WI38 (cell line): ENCODE measurements at regions not wholly inside any gene's neighbourhood (a gene's known extent, or its start where the extent isn't known, plus 50 kb on each side); places are given as distances from the start of the nearest gene placed in this dataset.

Experiments used
- H3K4me3 ChIP-seq: 2 replicates; pipeline ENCODE4 v1.5.1; 2011; ENCODE audit warnings: low read depth, mild to moderate bottlenecking, control low read depth, low read length
- TF ChIP-seq, protein P1 (sequence below): IDR thresholded peaks from 2 replicates; pipeline ENCODE4 v1.5.1; 2012; ENCODE audit warnings: low read depth, mild to moderate bottlenecking, control low read depth, low read length

DNA sequence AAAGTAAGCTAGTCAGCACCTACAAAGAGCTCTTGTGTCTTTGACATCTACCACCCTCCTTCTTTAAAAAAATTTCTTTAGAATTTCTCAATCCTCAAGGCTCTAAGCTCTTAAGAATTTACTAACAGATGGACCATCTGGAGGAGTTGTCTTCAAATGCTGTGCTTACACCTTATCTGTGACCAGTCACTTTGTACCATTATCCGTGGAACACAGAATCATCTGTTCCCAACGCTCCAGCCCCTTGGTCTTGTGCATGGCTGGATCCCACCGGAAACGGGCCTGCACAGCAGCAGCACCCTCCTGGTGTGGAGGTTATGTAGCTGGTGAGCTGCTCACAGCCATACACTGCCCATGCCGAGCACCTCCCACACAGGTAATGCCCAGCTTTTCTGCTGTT is 89.0 kb downstream of the TBX19 start:
- no peak overlapping the region for H3K4me3 ChIP-seq
- TF ChIP-seq, protein P1, sequence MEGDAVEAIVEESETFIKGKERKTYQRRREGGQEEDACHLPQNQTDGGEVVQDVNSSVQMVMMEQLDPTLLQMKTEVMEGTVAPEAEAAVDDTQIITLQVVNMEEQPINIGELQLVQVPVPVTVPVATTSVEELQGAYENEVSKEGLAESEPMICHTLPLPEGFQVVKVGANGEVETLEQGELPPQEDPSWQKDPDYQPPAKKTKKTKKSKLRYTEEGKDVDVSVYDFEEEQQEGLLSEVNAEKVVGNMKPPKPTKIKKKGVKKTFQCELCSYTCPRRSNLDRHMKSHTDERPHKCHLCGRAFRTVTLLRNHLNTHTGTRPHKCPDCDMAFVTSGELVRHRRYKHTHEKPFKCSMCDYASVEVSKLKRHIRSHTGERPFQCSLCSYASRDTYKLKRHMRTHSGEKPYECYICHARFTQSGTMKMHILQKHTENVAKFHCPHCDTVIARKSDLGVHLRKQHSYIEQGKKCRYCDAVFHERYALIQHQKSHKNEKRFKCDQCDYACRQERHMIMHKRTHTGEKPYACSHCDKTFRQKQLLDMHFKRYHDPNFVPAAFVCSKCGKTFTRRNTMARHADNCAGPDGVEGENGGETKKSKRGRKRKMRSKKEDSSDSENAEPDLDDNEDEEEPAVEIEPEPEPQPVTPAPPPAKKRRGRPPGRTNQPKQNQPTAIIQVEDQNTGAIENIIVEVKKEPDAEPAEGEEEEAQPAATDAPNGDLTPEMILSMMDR, result no peak

DNA sequence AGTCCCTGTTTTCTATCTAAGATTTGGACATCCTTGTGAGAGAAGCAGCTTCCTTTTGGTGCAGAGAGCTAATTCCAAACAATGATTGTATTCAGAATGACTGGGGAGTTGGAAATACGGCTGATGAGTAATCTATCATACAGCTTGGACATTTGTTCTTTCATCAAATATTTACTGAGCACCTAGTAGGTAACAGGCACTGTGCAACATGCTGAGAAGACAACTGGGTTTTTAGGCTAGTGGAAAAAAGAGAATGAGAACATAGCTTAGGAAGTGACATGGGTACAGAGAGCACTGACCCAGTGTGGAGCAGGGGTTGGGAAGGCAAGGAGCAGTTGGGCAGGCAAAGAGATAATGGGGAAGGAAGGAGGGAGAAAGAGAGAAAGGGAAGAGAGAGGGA is 87.5 kb downstream of the TBX19 start:
- TF ChIP-seq, protein P1, result no peak
- no peak overlapping the region for H3K4me3 ChIP-seq

DNA sequence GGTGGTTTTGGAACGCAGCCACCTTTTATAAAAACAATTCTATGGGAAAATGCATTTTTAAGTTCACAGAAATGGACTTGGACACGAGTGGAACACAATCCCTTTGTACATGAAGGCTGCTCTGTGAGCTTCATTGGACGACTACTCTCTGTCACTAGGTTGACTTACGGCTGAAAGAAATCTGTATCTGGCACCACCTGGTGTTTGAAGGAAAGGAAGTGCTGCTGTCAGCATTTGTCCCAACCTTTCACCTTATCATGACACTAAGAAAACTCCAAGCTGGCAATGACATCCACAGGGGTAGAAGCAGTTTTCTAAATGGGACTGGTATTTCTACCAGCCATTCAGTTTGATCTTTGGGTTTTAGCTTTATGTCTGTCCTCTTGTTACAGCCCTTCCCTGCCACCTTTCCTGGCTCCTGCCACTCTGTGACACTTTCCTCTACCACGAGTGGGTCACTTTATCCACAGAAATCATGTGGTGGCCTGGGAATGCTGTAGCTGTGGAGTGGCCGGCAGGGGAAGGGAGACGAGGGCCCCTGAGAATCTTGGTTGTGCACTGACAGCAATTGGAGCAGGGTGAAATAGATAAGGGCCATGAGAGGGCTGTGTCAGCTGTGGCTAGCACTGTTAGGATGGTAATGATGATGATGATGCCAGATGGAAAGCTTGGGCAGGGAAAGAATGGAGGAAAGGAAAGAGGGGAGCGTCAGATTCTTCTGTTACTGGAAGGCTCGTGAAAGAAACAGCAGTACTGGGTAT is 85.2 kb downstream of the TBX19 start:
- TF ChIP-seq, protein P1, result no peak
- no peak overlapping the region for H3K4me3 ChIP-seq
